ENCODE measurements at regions not wholly inside any gene's neighbourhood (a gene's known extent, or its start where the extent isn't known, plus 50 kb on each side); places are given as distances from the start of the nearest gene placed in this dataset.

DNA sequence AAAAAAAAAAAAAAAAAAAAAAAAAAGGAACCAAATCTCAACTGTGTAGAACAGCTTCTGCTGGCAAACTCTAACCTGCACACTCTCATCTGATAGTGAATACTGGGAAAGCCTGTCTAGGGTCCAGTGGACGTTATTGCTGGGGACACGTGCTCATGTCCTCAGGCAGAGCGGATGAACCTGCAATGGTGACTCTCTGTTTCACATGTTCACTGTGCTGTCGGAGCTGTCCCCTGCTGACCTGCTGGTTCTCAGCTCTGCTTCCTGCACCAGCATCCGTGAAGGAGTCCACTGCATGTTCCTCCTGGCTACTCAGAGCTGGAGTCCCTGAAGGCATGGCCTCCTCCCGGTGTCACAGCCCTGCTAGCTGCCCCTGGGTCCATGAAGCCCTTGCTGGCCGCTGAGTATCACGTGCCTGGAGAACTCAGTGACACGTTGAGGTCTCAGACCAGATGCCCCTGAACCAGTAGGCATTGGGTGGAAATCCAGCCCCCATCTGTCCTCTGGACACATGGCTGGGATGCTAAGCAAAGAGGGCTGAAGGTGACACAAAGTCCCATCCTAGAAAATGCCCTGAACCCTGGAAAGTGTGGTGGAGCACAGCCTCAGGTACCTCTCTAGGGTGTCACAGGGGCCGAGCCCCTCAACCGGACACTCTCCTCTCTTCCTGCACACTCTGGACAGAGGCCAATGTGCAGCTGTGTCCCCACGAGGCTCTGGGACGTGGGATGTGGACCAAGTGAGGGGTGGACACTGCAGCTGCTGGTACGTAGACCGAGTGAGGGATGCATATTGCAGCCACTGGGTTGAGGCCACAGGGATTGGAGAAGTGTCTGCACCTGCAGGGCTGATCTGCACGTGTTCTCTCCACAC is 54.9 kb upstream of the FRMD1 start:
- no peak overlapping the region for H3K4me3 ChIP-seq (ENCODE audit: control extremely low read depth in 1 of 5, extremely low read depth in 1 of 5, insufficient read depth in 1 of 5, low read depth in 2 of 5, low read length in 4 of 5)
- peaks cover 11% of the 10 kb centered on the region for H3K27me3 Mint-ChIP-seq
- no peak overlapping the region for H3K4me2 ChIP-seq (replicated peaks; ENCODE audit: low read depth, low read length, poor library complexity, severe bottlenecking)
- WGBS (ENCODE audit: insufficient coverage) = 77% methylated on average over 11 of the region's 16 CpGs
- no peaks in the 10 kb centered on the region for H3K36me3 ChIP-seq (replicated peaks in 1 of 2; ENCODE audit: control extremely low read depth in 1 of 2, control insufficient read depth in 1 of 2, extremely low read depth in 1 of 2, insufficient read depth in 2 of 2, low read length in 1 of 2)
- H3K9me3 ChIP-seq (ENCODE audit: control extremely low read depth in 1 of 3, control insufficient read depth in 2 of 3, insufficient read depth in 1 of 3, low read length in 2 of 3) = peaks cover 0 to 3% (median 0%) of the 10 kb centered on the region in 3 donors
- no peak for DNase-seq
- H3K27ac Mint-ChIP-seq = no peak overlapping the region
- H3K9me3 Mint-ChIP-seq (ENCODE audit: insufficient read depth) = no peaks in the 10 kb centered on the region
- H3K27ac ChIP-seq (ENCODE audit: low read length in 2 of 2) = no peak overlapping the region
- H3K27me3 ChIP-seq (replicated peaks in 1 of 4; ENCODE audit: control extremely low read depth in 1 of 4, control insufficient read depth in 3 of 4, insufficient read depth in 4 of 4, low read length in 3 of 4) = peaks cover 0 to 8% (median 0%) of the 10 kb centered on the region in 4 experiments
- H3K4me1 Mint-ChIP-seq = no peaks in the 10 kb centered on the region
- no peak overlapping the region for H2AFZ ChIP-seq (ENCODE audit: insufficient read depth, low read depth, low read length, poor library complexity, severe bottlenecking)
- no peaks in the 10 kb centered on the region for H3K79me2 ChIP-seq (ENCODE audit: control insufficient read depth, insufficient read depth, low read length)
- ChIA-PET POLR2A (no interaction called here), CTCF (no interaction called here)
- H4K20me1 ChIP-seq (ENCODE audit: control insufficient read depth, insufficient read depth, low read length, poor library complexity, severe bottlenecking) = no peaks in the 10 kb centered on the region
- H3K4me1 ChIP-seq (ENCODE audit: control insufficient read depth in 2 of 2, insufficient read depth in 2 of 2, low read length in 2 of 2) = no peaks in the 10 kb centered on the region
- no peak overlapping the region for H3K9ac ChIP-seq (ENCODE audit: low read length)
- TF ChIP-seq EZH2 (IDR thresholded peaks at IDR 0.05; ENCODE audit: borderline replicate concordance, insufficient read depth, low read depth, low read length, poor library complexity, severe bottlenecking) = no peak
- TF ChIP-seq, protein P1, sequence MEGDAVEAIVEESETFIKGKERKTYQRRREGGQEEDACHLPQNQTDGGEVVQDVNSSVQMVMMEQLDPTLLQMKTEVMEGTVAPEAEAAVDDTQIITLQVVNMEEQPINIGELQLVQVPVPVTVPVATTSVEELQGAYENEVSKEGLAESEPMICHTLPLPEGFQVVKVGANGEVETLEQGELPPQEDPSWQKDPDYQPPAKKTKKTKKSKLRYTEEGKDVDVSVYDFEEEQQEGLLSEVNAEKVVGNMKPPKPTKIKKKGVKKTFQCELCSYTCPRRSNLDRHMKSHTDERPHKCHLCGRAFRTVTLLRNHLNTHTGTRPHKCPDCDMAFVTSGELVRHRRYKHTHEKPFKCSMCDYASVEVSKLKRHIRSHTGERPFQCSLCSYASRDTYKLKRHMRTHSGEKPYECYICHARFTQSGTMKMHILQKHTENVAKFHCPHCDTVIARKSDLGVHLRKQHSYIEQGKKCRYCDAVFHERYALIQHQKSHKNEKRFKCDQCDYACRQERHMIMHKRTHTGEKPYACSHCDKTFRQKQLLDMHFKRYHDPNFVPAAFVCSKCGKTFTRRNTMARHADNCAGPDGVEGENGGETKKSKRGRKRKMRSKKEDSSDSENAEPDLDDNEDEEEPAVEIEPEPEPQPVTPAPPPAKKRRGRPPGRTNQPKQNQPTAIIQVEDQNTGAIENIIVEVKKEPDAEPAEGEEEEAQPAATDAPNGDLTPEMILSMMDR (IDR thresholded peaks at IDR 0.05) = no peak
- no peak for ATAC-seq (ENCODE audit: low read depth)
- H3K4me3 Mint-ChIP-seq = no peak overlapping the region
- intact Hi-C loops (cut with micrococcal nuclease) = no loop called here

DNA sequence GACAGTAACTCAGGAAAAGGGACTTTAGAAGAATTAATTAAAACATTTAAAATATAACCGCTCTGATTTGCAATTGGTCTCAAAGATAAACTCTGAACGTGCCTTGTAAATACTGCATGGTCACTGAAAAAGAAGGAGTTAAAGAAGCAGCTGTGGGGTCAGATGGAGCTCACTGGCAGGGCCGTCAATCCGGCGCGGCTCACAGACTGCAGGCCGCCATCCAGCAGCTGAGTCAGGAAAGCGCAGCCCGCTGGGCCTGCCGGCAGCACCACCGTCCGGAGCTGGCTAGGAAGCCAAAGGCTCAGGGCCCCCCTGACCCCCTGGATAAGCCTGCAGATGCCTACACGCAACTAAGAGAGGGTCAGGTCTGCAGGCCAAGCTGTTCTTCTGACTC is 54.2 kb upstream of the FRMD1 start:
- H3K9ac ChIP-seq (ENCODE audit: low read length) = no peak overlapping the region
- H4K20me1 ChIP-seq (ENCODE audit: control insufficient read depth, insufficient read depth, low read length, poor library complexity, severe bottlenecking) = no peaks in the 10 kb centered on the region
- intact Hi-C loops (cut with micrococcal nuclease) = no loop called here
- H3K4me3 ChIP-seq (ENCODE audit: control extremely low read depth in 1 of 5, extremely low read depth in 1 of 5, insufficient read depth in 1 of 5, low read depth in 2 of 5, low read length in 4 of 5) = no peak overlapping the region
- Mint-ChIP-seq H3K27ac (no peak overlapping the region), H3K27me3 (peaks cover 11% of the 10 kb centered on the region), H3K4me3 (no peak overlapping the region), H3K4me1 (no peaks in the 10 kb centered on the region), H3K9me3 (ENCODE audit: insufficient read depth) (no peaks in the 10 kb centered on the region)
- 26% methylated on average over 13 of the region's 13 CpGs for WGBS (ENCODE audit: insufficient coverage)
- ATAC-seq (ENCODE audit: low read depth) (no peak), DNase-seq (no peak)
- ChIA-PET POLR2A (no interaction called here), CTCF (no interaction called here)
- TF ChIP-seq, protein P1 (IDR thresholded peaks at IDR 0.05) = no peak
- H3K36me3 ChIP-seq (replicated peaks in 1 of 2; ENCODE audit: control extremely low read depth in 1 of 2, control insufficient read depth in 1 of 2, extremely low read depth in 1 of 2, insufficient read depth in 2 of 2, low read length in 1 of 2) = no peaks in the 10 kb centered on the region
- H3K27ac ChIP-seq (ENCODE audit: low read length in 2 of 2) = no peak overlapping the region
- H3K9me3 ChIP-seq (ENCODE audit: control extremely low read depth in 1 of 3, control insufficient read depth in 2 of 3, insufficient read depth in 1 of 3, low read length in 2 of 3) = peaks cover 0 to 3% (median 0%) of the 10 kb centered on the region in 3 donors
- H3K27me3 ChIP-seq (replicated peaks in 1 of 4; ENCODE audit: control extremely low read depth in 1 of 4, control insufficient read depth in 3 of 4, insufficient read depth in 4 of 4, low read length in 3 of 4) = peaks cover 0 to 8% (median 0%) of the 10 kb centered on the region in 4 experiments
- no peak overlapping the region for H2AFZ ChIP-seq (ENCODE audit: insufficient read depth, low read depth, low read length, poor library complexity, severe bottlenecking)
- H3K79me2 ChIP-seq (ENCODE audit: control insufficient read depth, insufficient read depth, low read length) = no peaks in the 10 kb centered on the region
- no peaks in the 10 kb centered on the region for H3K4me1 ChIP-seq (ENCODE audit: control insufficient read depth in 2 of 2, insufficient read depth in 2 of 2, low read length in 2 of 2)
- no peak overlapping the region for H3K4me2 ChIP-seq (replicated peaks; ENCODE audit: low read depth, low read length, poor library complexity, severe bottlenecking)
